K562 (cell line): ENCODE measurements at regions not wholly inside any gene's neighbourhood (a gene's known extent, or its start where the extent isn't known, plus 50 kb on each side); places are given as distances from the start of the nearest gene placed in this dataset.

Source experiments
- ATAC-seq: fragments of 200-7000 bp; cut with Tn5 transposase; 3 replicates; pipeline ENCODE4 v1.9.1; 2020; ENCODE audit warnings: moderate library complexity
- BruUV-seq: library from RNA; stranded (reverse); fragments of 400-500 nt; replicated peaks from 2 replicates; lab custom pipeline; 2021; lab: Mats Ljungman, UMichigan
- CTCF ChIA-PET: fragments of 300-600 bp; formaldehyde crosslinking; extraction: SDS; loops from one replicate; lab custom pipeline; 2021; ENCODE audit warnings: low intra/inter-chr PET ratio; lab: Yijun Ruan, JAX
- POLR2A ChIA-PET: fragments of 300-600, 350-650 bp; sonication (Branson Sonifier 250); formaldehyde crosslinking; extraction: SDS; loops from one replicate; lab custom pipeline; 2021; ENCODE audit warnings: antibody characterized with exemption, inconsistent platforms; lab: Yijun Ruan, JAX
- DNase-seq, 4 experiments: peaks; one replicate each; pipeline versions ENCODE4 v3.0.0 to v3.0.0-alpha.2; 2011 to 2018; ENCODE audit warnings: low spot score in 3 of 4, mixed read lengths in 3 of 4; ENCODE audit errors: extremely low read depth in 1 of 4
- FAIRE-seq: peaks from 2 replicates; lab custom pipeline; 2011; peaks lifted over from hg19 to GRCh38; lab: Jason Lieb, UNC
- H2AFZ ChIP-seq: 2 replicates; pipeline ENCODE4 v1.6.0; 2011; ENCODE audit warnings: low read depth, low read length, control low read depth, inconsistent platforms
- H3K27ac ChIP-seq: fragments of 200-600 bp; 3 replicates; pipeline ENCODE4 v1.8.0; 2011; ENCODE audit warnings: low read depth, mild to moderate bottlenecking, control low read depth, inconsistent platforms, low read length, moderate library complexity, mixed read lengths; ENCODE audit errors: extremely low read depth
- H3K27me3 ChIP-seq, 2 experiments: fragments of 300-600 bp in 1 of 2; 2 replicates in 1 of 2; 3 replicates in 1 of 2; pipeline versions ENCODE4 v1.6.0 to v1.8.0; 2011; ENCODE audit warnings: inconsistent platforms in 2 of 2, low read length in 2 of 2, mild to moderate bottlenecking in 1 of 2, mixed read lengths in 1 of 2, moderate library complexity in 1 of 2; ENCODE audit not compliant: control insufficient read depth in 2 of 2, insufficient read depth in 2 of 2
- H3K36me3 ChIP-seq: fragments of 300-600 bp; 3 replicates; pipeline ENCODE4 v1.8.0; 2011; ENCODE audit warnings: mild to moderate bottlenecking, low read length, inconsistent platforms; ENCODE audit not compliant: control insufficient read depth, insufficient read depth
- H3K4me1 ChIP-seq, 2 experiments: fragments of 200-600 bp in 1 of 2; replicated peaks in 1 of 2; 2 replicates in 1 of 2; 3 replicates in 1 of 2; pipeline versions ENCODE4 v1.5.1 to v1.8.0; 2011; ENCODE audit warnings: inconsistent platforms in 2 of 2, low read length in 2 of 2, mild to moderate bottlenecking in 1 of 2, mixed read lengths in 1 of 2, moderate library complexity in 1 of 2; ENCODE audit not compliant: control insufficient read depth in 2 of 2, insufficient read depth in 2 of 2
- H3K4me2 ChIP-seq: 2 replicates; pipeline ENCODE4 v1.6.1; 2011; ENCODE audit warnings: low read length, control low read depth, inconsistent platforms, mixed read lengths; ENCODE audit not compliant: insufficient read depth
- H3K4me3 ChIP-seq: fragments of 200-600 bp; sonication (generic), shearing (Covaris generic); 2 replicates; pipeline ENCODE4 v1.5.1; 2016; ENCODE audit warnings: control low read depth, inconsistent platforms
- H3K79me2 ChIP-seq: fragments of 200-600 bp; 3 replicates; pipeline ENCODE4 v1.8.0; 2011; ENCODE audit warnings: low read length, inconsistent platforms; ENCODE audit not compliant: control insufficient read depth, insufficient read depth
- H3K9ac ChIP-seq, 2 experiments: 2 replicates each; pipeline versions ENCODE4 v1.6.0 to v1.6.1; 2011; ENCODE audit warnings: low read depth in 2 of 2, low read length in 2 of 2, control low read depth in 1 of 2, inconsistent platforms in 1 of 2, mild to moderate bottlenecking in 1 of 2, mixed read lengths in 1 of 2; ENCODE audit not compliant: insufficient read depth in 1 of 2
- H3K9me1 ChIP-seq: one replicate; pipeline ENCODE4 v1.6.0; 2011; ENCODE audit warnings: inconsistent platforms, mild to moderate bottlenecking, low read length, moderate library complexity; ENCODE audit not compliant: control insufficient read depth, insufficient read depth
- H3K9me3 ChIP-seq: replicated peaks from 2 replicates; pipeline ENCODE4 v1.5.1; 2011; ENCODE audit warnings: low read depth, low read length, inconsistent platforms; ENCODE audit not compliant: control insufficient read depth, insufficient read depth
- H4K20me1 ChIP-seq: replicated peaks from 2 replicates; pipeline ENCODE4 v1.6.1; 2011; ENCODE audit warnings: low read length, inconsistent platforms, mixed read lengths; ENCODE audit not compliant: control insufficient read depth, insufficient read depth
- CUX1 ChIP-seq: fragments of 200-800 bp; sonication (Bioruptor generic); IDR thresholded peaks from 2 replicates; pipeline ENCODE4 v1.6.1; 2016; ENCODE audit warnings: missing genetic modification characterization, missing compliant biosample characterization
- MYC ChIP-seq, 2 experiments: fragments of 250-450 bp in 1 of 2; sonication (Bioruptor Pico) in 1 of 2; IDR thresholded peaks; 2 replicates each; pipeline versions ENCODE4 v1.5.1 to v1.6.1; 2012 to 2021; ENCODE audit warnings: low read depth in 2 of 2, borderline replicate concordance in 1 of 2, improper control_type of control experiment in 1 of 2, low read length in 1 of 2, mild to moderate bottlenecking in 1 of 2, moderate library complexity in 1 of 2
- ZBTB17 ChIP-seq: fragments of 450-650 bp; formaldehyde crosslinking; IDR thresholded peaks from 2 replicates; pipeline ENCODE4 v1.4.0; 2020; ENCODE audit warnings: mild to moderate bottlenecking
- ZNF449 ChIP-seq: fragments of 250-450 bp; sonication (Bioruptor Pico); IDR thresholded peaks from 2 replicates; pipeline ENCODE4 v1.8.0; 2022; ENCODE audit warnings: moderate library complexity, mild to moderate bottlenecking, inconsistent platforms
- ZNF696 ChIP-seq: fragments of 250-450 bp; sonication (Bioruptor Pico); conservative IDR thresholded peaks from 2 replicates; pipeline ENCODE4 v1.4.0; 2020; ENCODE audit warnings: mild to moderate bottlenecking, moderate library complexity
- ZNF707 ChIP-seq: fragments of 250-450 bp; sonication (Bioruptor Pico); conservative IDR thresholded peaks from 2 replicates; pipeline ENCODE4 v1.8.0; 2022; ENCODE audit warnings: inconsistent platforms, mild to moderate bottlenecking, moderate library complexity
- WGBS: fragments of 100-300 bp; shearing (Covaris generic); methylation state at CpG from one replicate; pipeline ENCODE4 v1.1.6; 2016; ENCODE audit warnings: low coverage, mixed read lengths; ENCODE audit not compliant: insufficient coverage; ENCODE audit errors: missing lambda C conversion rate; 5-methylcytosine and 5-hydroxymethylcytosine counted together
- in situ Hi-C: fragments of 300-500 bp; cut with MboI; formaldehyde crosslinking; loops from 4 replicates; pipeline ENCODE4 v1.15.0; 2018; ENCODE audit warnings: inconsistent platforms, mixed read lengths
- intact Hi-C: fragments of 100-400 bp; cut with micrococcal nuclease; formaldehyde crosslinking; loops from 2 replicates; pipeline ENCODE4 v1.14.2; 2022

GRCh38 chr2:120910164-120910563 lies 174.5 kb downstream of the GLI2 start:
- H3K4me2 ChIP-seq, result no peak overlapping the region
- no peak for ATAC-seq
- peaks cover 0 to 26% of the 10 kb centered on the region in 2 experiments; a peak in 3 of 5 replicates for H3K27me3 ChIP-seq

More at GRCh38 chr2:120910164-120910563, 174.5 kb downstream of the GLI2 start:
- Histone ChIP-seq H3K9me1 (peaks cover 6% of the 10 kb centered on the region), H3K79me2 (no peaks in the 10 kb centered on the region), H3K4me3 (no peak overlapping the region), H4K20me1 (peaks cover 4% of the 10 kb centered on the region; the same call in 1 of the 2 replicates), H3K27ac (no peak overlapping the region), H3K4me1 (peaks cover 18 to 29% of the 10 kb centered on the region in 2 experiments; a peak in 4 of 5 replicates), H3K9me3 (no peaks in the 10 kb centered on the region), H2AFZ (no peak overlapping the region), H3K36me3 (no peaks in the 10 kb centered on the region), H3K9ac (no peak overlapping the region)
- CTCF ChIA-PET, result no interaction called here
- FAIRE-seq, result no peak
- intact Hi-C loops, result loop anchor here (5.0 kb wide), 1 partner anchor 37 kb away; no protein-coding TSS in a partner anchor
- in situ Hi-C loops, result no loop called here
- DNase-seq, result no peak
- POLR2A ChIA-PET, result no interaction called here
- TF ChIP-seq ZNF449 (CRISPR knock-in tag) (no peak), ZNF696 (CRISPR knock-in tag) (no peak), CUX1 (CRISPR knock-in tag) (no peak), MYC (IDR thresholded peaks at IDR 0.05; ENCODE audit: low read depth, low read length) (no peak), MYC (CRISPR knock-in tag; IDR thresholded peaks at IDR 0.05; ENCODE audit: borderline replicate concordance, low read depth) (no peak), ZNF707 (no peak), ZBTB17 (CRISPR knock-in tag) (no peak)
- BruUV-seq, result no TSS peak
- WGBS, result 54% methylated on average over 5 of the region's 5 CpGs
